D721Med (cell line): ENCODE measurements at regions not wholly inside any gene's neighbourhood (a gene's known extent, or its start where the extent isn't known, plus 50 kb on each side); places are given as distances from the start of the nearest gene placed in this dataset.

Source experiments
- DNase-seq: peaks from one replicate; pipeline ENCODE4 v3.0.0; 2011; ENCODE audit warnings: low spot score; ENCODE audit not compliant: insufficient read length
- FAIRE-seq: peaks from 2 replicates; lab custom pipeline; 2011; peaks lifted over from hg19 to GRCh38; lab: Jason Lieb, UNC
- CTCF ChIP-seq: IDR thresholded peaks from 2 replicates; pipeline ENCODE4 v1.5.1; 2012; ENCODE audit warnings: mild to moderate bottlenecking, control low read depth; ENCODE audit not compliant: insufficient read depth; ENCODE audit errors: missing control alignments

- TF ChIP-seq CTCF: no peak
- FAIRE-seq: no peak
- no peak for DNase-seq
Measured at GRCh38 chrX:22433292-22434070, 160.8 kb downstream of the CBLL2 start.

- FAIRE-seq (no peak), DNase-seq (no peak)
- TF ChIP-seq CTCF: no peak
Measured at GRCh38 chrX:22445880-22446279, 173.2 kb downstream of the CBLL2 start.

GRCh38 chrX:22462959-22463358 lies 190.2 kb downstream of the CBLL2 start:
- FAIRE-seq (no peak), DNase-seq (no peak)
- TF ChIP-seq CTCF: no peak

GRCh38 chrX:22467571-22467970 lies 194.9 kb downstream of the CBLL2 start:
- DNase-seq (no peak), FAIRE-seq (no peak)
- no peak for TF ChIP-seq CTCF

GRCh38 chrX:22481436-22481835 lies 208.7 kb downstream of the CBLL2 start:
- DNase-seq (no peak), FAIRE-seq (no peak)
- no peak for TF ChIP-seq CTCF

GRCh38 chrX:22486296-22486695 lies 213.6 kb downstream of the CBLL2 start:
- FAIRE-seq: no peak
- TF ChIP-seq CTCF: no peak
- no peak for DNase-seq

- FAIRE-seq (no peak), DNase-seq (no peak)
- no peak for TF ChIP-seq CTCF
Measured at GRCh38 chrX:22516893-22517292, 244.2 kb downstream of the CBLL2 start.
